ENCODE measurements at regions not wholly inside any gene's neighbourhood (a gene's known extent, or its start where the extent isn't known, plus 50 kb on each side); places are given as distances from the start of the nearest gene placed in this dataset.
"Not testable (repeated sequence)": the region's sequence is repeated elsewhere in the genome, so short reads cannot be mapped to it uniquely, and the experiment has no call there.

- ATAC-seq = no peak
- Histone ChIP-seq H3K27me3 (ENCODE audit: low read depth) (no peaks in the 10 kb centered on the region), H3K4me3 (no peak overlapping the region), H3K4me1 (no peaks in the 10 kb centered on the region), H3K9me3 (no peaks in the 10 kb centered on the region), H3K27ac (no peak overlapping the region), H3K36me3 (no peaks in the 10 kb centered on the region)
- intact Hi-C loops (cut with DNase I) = no loop called here
- no peak for TF ChIP-seq CTCF (IDR thresholded peaks at IDR 0.05)
- DNase-seq = no peak
Measured at GRCh38 chr6:113709936-113710509, 147.1 kb upstream of the MARCKS start.

GRCh38 chr6:113713665-113714064, 143.5 kb upstream of the MARCKS start:
- intact Hi-C loops (cut with DNase I) = no loop called here
- H3K4me1 ChIP-seq = no peaks in the 10 kb centered on the region
- no peaks in the 10 kb centered on the region for H3K9me3 ChIP-seq
- TF ChIP-seq CTCF (IDR thresholded peaks at IDR 0.05) = no peak
- no peak overlapping the region for H3K27ac ChIP-seq
- H3K27me3 ChIP-seq (ENCODE audit: low read depth) = peaks cover 7% of the 10 kb centered on the region
- DNase-seq (no peak), ATAC-seq (peak; percentile 70 to 71)
- no peak overlapping the region for H3K4me3 ChIP-seq
- H3K36me3 ChIP-seq = no peaks in the 10 kb centered on the region

- intact Hi-C loops (cut with DNase I) = no loop called here
- no peaks in the 10 kb centered on the region for H3K9me3 ChIP-seq
- H3K27ac ChIP-seq = no peak overlapping the region
- peaks cover under 1% of the 10 kb centered on the region for H3K4me1 ChIP-seq
- H3K36me3 ChIP-seq = no peaks in the 10 kb centered on the region
- no peak for DNase-seq
- peaks cover 7% of the 10 kb centered on the region for H3K27me3 ChIP-seq (ENCODE audit: low read depth)
- no peak overlapping the region for H3K4me3 ChIP-seq
- ATAC-seq = no peak
- no peak for TF ChIP-seq CTCF (IDR thresholded peaks at IDR 0.05)
Measured at GRCh38 chr6:113718588-113718987, 138.6 kb upstream of the MARCKS start.

- H3K9me3 ChIP-seq = no peaks in the 10 kb centered on the region
- H3K4me3 ChIP-seq = no peak overlapping the region
- no peak for DNase-seq
- no peak overlapping the region for H3K27ac ChIP-seq
- no peak for TF ChIP-seq CTCF (IDR thresholded peaks at IDR 0.05)
- H3K27me3 ChIP-seq (ENCODE audit: low read depth) = peaks cover 7% of the 10 kb centered on the region
- ATAC-seq = no peak
- intact Hi-C loops (cut with DNase I) = no loop called here
- H3K36me3 ChIP-seq = no peaks in the 10 kb centered on the region
- peaks cover 4% of the 10 kb centered on the region for H3K4me1 ChIP-seq
Measured at GRCh38 chr6:113719064-113719463, 138.1 kb upstream of the MARCKS start.

GRCh38 chr6:113719545-113719944, 137.6 kb upstream of the MARCKS start:
- Histone ChIP-seq H3K27me3 (ENCODE audit: low read depth) (peaks cover 7% of the 10 kb centered on the region), H3K36me3 (no peaks in the 10 kb centered on the region), H3K9me3 (no peaks in the 10 kb centered on the region), H3K4me1 (peaks cover 4% of the 10 kb centered on the region), H3K27ac (no peak overlapping the region), H3K4me3 (no peak overlapping the region)
- ATAC-seq = no peak
- DNase-seq = no peak
- intact Hi-C loops (cut with DNase I) = no loop called here
- no peak for TF ChIP-seq CTCF (IDR thresholded peaks at IDR 0.05)

GRCh38 chr6:113723182-113723581, 134.0 kb upstream of the MARCKS start:
- ATAC-seq = no peak
- Histone ChIP-seq H3K27me3 (ENCODE audit: low read depth) (no peaks in the 10 kb centered on the region), H3K9me3 (no peaks in the 10 kb centered on the region), H3K4me3 (no peak overlapping the region), H3K27ac (no peak overlapping the region), H3K36me3 (no peaks in the 10 kb centered on the region), H3K4me1 (peaks cover 4% of the 10 kb centered on the region)
- no peak for TF ChIP-seq CTCF (IDR thresholded peaks at IDR 0.05)
- intact Hi-C loops (cut with DNase I) = no loop called here
- DNase-seq = no peak

- H3K27ac ChIP-seq; H3K4me3 ChIP-seq; intact Hi-C loops (cut with DNase I); DNase-seq; H3K9me3 ChIP-seq; ATAC-seq; H3K4me1 ChIP-seq; H3K36me3 ChIP-seq; H3K27me3 ChIP-seq (ENCODE audit: low read depth): not testable (repeated sequence)
Measured at GRCh38 chr6:113724927-113725326, 132.2 kb upstream of the MARCKS start.
